ENCODE measurements at regions not wholly inside any gene's neighbourhood (a gene's known extent, or its start where the extent isn't known, plus 50 kb on each side); places are given as distances from the start of the nearest gene placed in this dataset.

GRCh38 chrX:95029571-95029970 is 1355.6 kb downstream of the FAM133A start:
- no peak for TF ChIP-seq CTCF (IDR thresholded peaks at IDR 0.05; ENCODE audit: insufficient read depth, missing control alignments)
- FAIRE-seq: no peak
- no peak for DNase-seq (ENCODE audit: insufficient read length, low spot score)

- no peak for TF ChIP-seq CTCF (IDR thresholded peaks at IDR 0.05; ENCODE audit: insufficient read depth, missing control alignments)
- DNase-seq (ENCODE audit: insufficient read length, low spot score): no peak
- FAIRE-seq: no peak
Measured at GRCh38 chrX:95040104-95040503, 1366.1 kb downstream of the FAM133A start.

- FAIRE-seq (no peak), DNase-seq (ENCODE audit: insufficient read length, low spot score) (no peak)
- TF ChIP-seq CTCF (IDR thresholded peaks at IDR 0.05; ENCODE audit: insufficient read depth, missing control alignments): no peak
Measured at GRCh38 chrX:95044331-95044730, 1370.3 kb downstream of the FAM133A start.

GRCh38 chrX:95055991-95056390 is 1382.0 kb downstream of the FAM133A start:
- FAIRE-seq (no peak), DNase-seq (ENCODE audit: insufficient read length, low spot score) (no peak)
- no peak for TF ChIP-seq CTCF (IDR thresholded peaks at IDR 0.05; ENCODE audit: insufficient read depth, missing control alignments)

GRCh38 chrX:95056901-95057300 is 1382.9 kb downstream of the FAM133A start:
- no peak for DNase-seq (ENCODE audit: insufficient read length, low spot score)
- FAIRE-seq: no peak
- peak; percentile 13 for TF ChIP-seq CTCF (IDR thresholded peaks at IDR 0.05; ENCODE audit: insufficient read depth, missing control alignments)

GRCh38 chrX:95057341-95057740 is 1383.3 kb downstream of the FAM133A start:
- DNase-seq (ENCODE audit: insufficient read length, low spot score): no peak
- no peak for FAIRE-seq
- no peak for TF ChIP-seq CTCF (IDR thresholded peaks at IDR 0.05; ENCODE audit: insufficient read depth, missing control alignments)

- FAIRE-seq (no peak), DNase-seq (ENCODE audit: insufficient read length, low spot score) (no peak)
- no peak for TF ChIP-seq CTCF (IDR thresholded peaks at IDR 0.05; ENCODE audit: insufficient read depth, missing control alignments)
Measured at GRCh38 chrX:95058815-95059214, 1384.8 kb downstream of the FAM133A start.
